ENCODE measurements at regions not wholly inside any gene's neighbourhood (a gene's known extent, or its start where the extent isn't known, plus 50 kb on each side); places are given as distances from the start of the nearest gene placed in this dataset.
"Not testable (repeated sequence)": the region's sequence is repeated elsewhere in the genome, so short reads cannot be mapped to it uniquely, and the experiment has no call there.

- no peak for DNase-seq (ENCODE audit: low read depth in 2 of 3, low spot score in 1 of 3)
Measured at GRCh38 chr14:38357557-38357956, 101.7 kb upstream of the CLEC14A start.

GRCh38 chr14:38355473-38355872 lies 99.6 kb upstream of the CLEC14A start:
- DNase-seq (ENCODE audit: low read depth in 2 of 3, low spot score in 1 of 3): not testable (repeated sequence)

- DNase-seq (ENCODE audit: low read depth in 2 of 3, low spot score in 1 of 3): no peak
Measured at GRCh38 chr14:38350102-38350501, 94.2 kb upstream of the CLEC14A start.

- no peak for DNase-seq (ENCODE audit: low read depth in 2 of 3, low spot score in 1 of 3)
Measured at GRCh38 chr14:38342803-38343202, 86.9 kb upstream of the CLEC14A start.

- no peak for DNase-seq (ENCODE audit: low read depth in 2 of 3, low spot score in 1 of 3)
Measured at GRCh38 chr14:38339696-38340095, 83.8 kb upstream of the CLEC14A start.

GRCh38 chr14:38336298-38336697 lies 80.4 kb upstream of the CLEC14A start:
- no peak for DNase-seq (ENCODE audit: low read depth in 2 of 3, low spot score in 1 of 3)

GRCh38 chr14:38330275-38330674 lies 74.4 kb upstream of the CLEC14A start:
- DNase-seq (ENCODE audit: low read depth in 2 of 3, low spot score in 1 of 3): no peak

- no peak for DNase-seq (ENCODE audit: low read depth in 2 of 3, low spot score in 1 of 3)
Measured at GRCh38 chr14:38329246-38329645, 73.4 kb upstream of the CLEC14A start.

- DNase-seq (ENCODE audit: low read depth in 2 of 3, low spot score in 1 of 3): no peak
Measured at GRCh38 chr14:38316922-38317321, 61.0 kb upstream of the CLEC14A start.

GRCh38 chr14:38311655-38312054 lies 55.8 kb upstream of the CLEC14A start:
- DNase-seq (ENCODE audit: low read depth in 2 of 3, low spot score in 1 of 3): no peak

- DNase-seq (ENCODE audit: low read depth in 2 of 3, low spot score in 1 of 3): no peak
Measured at GRCh38 chr14:38310420-38310995, 54.6 kb upstream of the CLEC14A start.

GRCh38 chr14:38309522-38310277 lies 53.8 kb upstream of the CLEC14A start:
- DNase-seq (ENCODE audit: low read depth in 2 of 3, low spot score in 1 of 3): no peak
